ENCODE measurements at regions not wholly inside any gene's neighbourhood (a gene's known extent, or its start where the extent isn't known, plus 50 kb on each side); places are given as distances from the start of the nearest gene placed in this dataset.
"Not testable (repeated sequence)": the region's sequence is repeated elsewhere in the genome, so short reads cannot be mapped to it uniquely, and the experiment has no call there.

DNA sequence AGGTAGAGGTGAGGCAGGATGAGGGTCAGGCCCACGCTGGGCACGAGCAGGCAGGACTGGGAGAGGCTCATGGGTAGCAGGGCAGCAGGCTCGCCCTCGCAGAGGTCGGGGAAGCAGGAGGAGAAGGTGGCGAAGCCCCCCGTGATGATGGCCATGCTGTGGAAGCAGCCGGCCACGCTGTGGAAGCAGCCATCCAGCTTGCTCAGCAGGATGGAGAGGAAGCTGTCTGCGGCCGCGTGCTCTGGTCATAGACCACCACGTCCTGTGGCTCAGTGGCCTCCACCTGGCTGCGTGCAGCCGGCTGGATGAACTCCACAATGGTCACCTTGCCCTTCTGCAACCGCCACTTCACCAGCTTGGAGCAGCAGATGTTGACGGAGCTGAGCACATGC lies 135.6 kb upstream of the PTPN20 start:
- not testable (repeated sequence) for H3K27ac ChIP-seq (ENCODE audit: insufficient read depth, low read depth, low read length, poor library complexity, severe bottlenecking); H3K4me3 ChIP-seq (ENCODE audit: insufficient read depth, low read depth, low read length)
- 94 to 95% methylated on average over 15 of the region's 17 CpGs for WGBS, 2 experiments

DNA sequence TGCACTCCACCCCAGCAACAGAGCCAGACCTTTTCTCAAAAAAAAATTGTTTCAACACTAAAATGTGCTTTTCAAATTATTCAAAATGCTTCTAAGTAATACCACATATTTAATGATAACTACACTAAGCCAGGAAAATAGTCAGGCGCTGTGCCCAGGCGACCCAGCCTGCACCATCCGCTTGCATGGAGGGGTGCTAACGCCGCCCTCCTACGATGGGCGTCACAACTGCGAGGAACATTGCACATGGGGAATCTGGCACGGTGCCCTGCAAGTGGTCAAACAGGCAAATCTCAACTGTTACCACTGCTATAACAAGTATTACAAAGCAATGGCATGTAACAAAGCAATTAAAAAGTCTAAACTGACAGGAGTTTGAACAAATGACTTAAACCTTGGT lies 131.7 kb upstream of the PTPN20 start:
- H3K4me3 ChIP-seq (ENCODE audit: insufficient read depth, low read depth, low read length); H3K9me3 ChIP-seq (ENCODE audit: control insufficient read depth, low read length); H3K36me3 ChIP-seq (ENCODE audit: control insufficient read depth, insufficient read depth, low read length); H3K27me3 ChIP-seq (ENCODE audit: control insufficient read depth, insufficient read depth, low read length, poor library complexity, severe bottlenecking); H3K27ac ChIP-seq (ENCODE audit: insufficient read depth, low read depth, low read length, poor library complexity, severe bottlenecking); H3K4me1 ChIP-seq (ENCODE audit: control insufficient read depth, insufficient read depth, low read length): not testable (repeated sequence)
- WGBS, 2 experiments = 88 to 90% methylated on average over 9 of the region's 9 CpGs

More for the DNA sequence above, 135.6 kb upstream of the PTPN20 start:
- H3K9me3 ChIP-seq (ENCODE audit: control insufficient read depth, low read length); H3K36me3 ChIP-seq (ENCODE audit: control insufficient read depth, insufficient read depth, low read length); H3K4me1 ChIP-seq (ENCODE audit: control insufficient read depth, insufficient read depth, low read length); H3K27me3 ChIP-seq (ENCODE audit: control insufficient read depth, insufficient read depth, low read length, poor library complexity, severe bottlenecking): not testable (repeated sequence)

GRCh38 chr10:46780164-46780563 lies 131.1 kb upstream of the PTPN20 start:
- not testable (repeated sequence) for H3K27ac ChIP-seq (ENCODE audit: insufficient read depth, low read depth, low read length, poor library complexity, severe bottlenecking); H3K36me3 ChIP-seq (ENCODE audit: control insufficient read depth, insufficient read depth, low read length); H3K4me1 ChIP-seq (ENCODE audit: control insufficient read depth, insufficient read depth, low read length); H3K4me3 ChIP-seq (ENCODE audit: insufficient read depth, low read depth, low read length); H3K27me3 ChIP-seq (ENCODE audit: control insufficient read depth, insufficient read depth, low read length, poor library complexity, severe bottlenecking); H3K9me3 ChIP-seq (ENCODE audit: control insufficient read depth, low read length)
- WGBS, 2 experiments = no CpG with 5 or more reads among the region's 1 CpG

DNA sequence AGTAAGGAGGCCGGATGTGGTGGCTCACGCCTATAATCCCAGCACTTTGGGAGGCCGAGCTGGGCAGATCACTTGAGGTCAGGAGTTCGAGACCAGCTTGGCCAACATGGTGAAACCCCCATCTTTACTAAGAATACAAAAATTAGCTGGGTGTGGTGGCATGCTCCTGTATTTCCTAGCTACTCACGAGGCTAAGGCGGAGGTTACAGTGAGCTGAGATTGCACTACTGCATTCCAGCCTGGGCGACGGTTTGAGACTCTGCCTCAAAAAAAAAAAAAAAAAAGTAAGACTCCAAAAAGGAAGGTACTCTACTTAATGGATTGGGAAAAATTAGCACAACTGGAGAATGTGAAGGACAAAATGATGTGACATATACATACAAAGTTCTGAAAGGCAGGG lies 130.2 kb upstream of the PTPN20 start:
- H3K4me1 ChIP-seq (ENCODE audit: control insufficient read depth, insufficient read depth, low read length); H3K36me3 ChIP-seq (ENCODE audit: control insufficient read depth, insufficient read depth, low read length); H3K9me3 ChIP-seq (ENCODE audit: control insufficient read depth, low read length); H3K4me3 ChIP-seq (ENCODE audit: insufficient read depth, low read depth, low read length); H3K27me3 ChIP-seq (ENCODE audit: control insufficient read depth, insufficient read depth, low read length, poor library complexity, severe bottlenecking); H3K27ac ChIP-seq (ENCODE audit: insufficient read depth, low read depth, low read length, poor library complexity, severe bottlenecking): not testable (repeated sequence)
- 87 to 88% methylated on average over 4 to 7 of the region's 8 CpGs for WGBS, 2 experiments

DNA sequence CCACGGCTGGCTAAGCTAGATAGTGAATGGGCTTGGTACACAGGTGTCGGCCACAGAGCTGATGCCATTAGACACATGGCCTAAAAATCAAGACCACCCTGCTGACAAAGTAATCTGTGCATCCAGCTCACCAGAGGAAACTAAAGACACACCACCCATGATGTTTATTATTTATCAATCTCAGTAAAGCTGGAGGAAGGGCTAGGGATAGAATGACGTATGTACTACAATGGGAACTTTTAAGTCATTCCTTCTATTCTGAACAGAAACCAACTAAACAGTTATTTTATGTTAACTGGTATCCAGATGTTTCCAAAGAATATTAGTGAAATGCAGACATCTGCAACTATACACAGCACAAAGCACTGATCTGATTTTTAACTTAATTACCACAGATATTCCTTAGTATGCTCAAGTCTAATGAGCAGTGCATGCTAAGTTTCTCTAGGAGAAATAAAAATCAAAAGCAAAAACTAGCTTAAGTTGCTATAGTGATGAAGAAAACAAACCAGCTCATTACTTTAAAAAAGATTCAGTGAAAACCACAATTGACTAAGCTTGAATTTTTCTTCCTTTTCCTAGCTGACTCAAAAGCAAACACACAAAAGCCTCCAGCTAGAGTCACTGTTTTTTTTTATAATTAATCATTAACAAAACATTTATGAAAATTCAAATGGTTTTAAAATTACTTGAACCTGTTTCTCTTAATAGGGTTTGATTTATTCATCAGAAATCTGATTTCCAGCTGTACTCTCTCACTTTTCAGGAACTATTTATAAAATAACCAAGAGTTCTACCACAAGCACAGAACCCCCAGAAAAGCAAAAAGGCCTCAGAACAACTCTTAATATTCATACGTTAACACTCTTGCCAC lies 129.0 kb upstream of the PTPN20 start:
- H3K27ac ChIP-seq (ENCODE audit: insufficient read depth, low read depth, low read length, poor library complexity, severe bottlenecking); H3K9me3 ChIP-seq (ENCODE audit: control insufficient read depth, low read length); H3K4me3 ChIP-seq (ENCODE audit: insufficient read depth, low read depth, low read length); H3K36me3 ChIP-seq (ENCODE audit: control insufficient read depth, insufficient read depth, low read length); H3K4me1 ChIP-seq (ENCODE audit: control insufficient read depth, insufficient read depth, low read length); H3K27me3 ChIP-seq (ENCODE audit: control insufficient read depth, insufficient read depth, low read length, poor library complexity, severe bottlenecking): not testable (repeated sequence)
- 84 to 100% methylated on average over 1 to 2 of the region's 4 CpGs for WGBS, 2 experiments

- WGBS, 2 experiments = 97 to 100% methylated on average over 2 of the region's 2 CpGs
- H3K27me3 ChIP-seq (ENCODE audit: control insufficient read depth, insufficient read depth, low read length, poor library complexity, severe bottlenecking); H3K4me1 ChIP-seq (ENCODE audit: control insufficient read depth, insufficient read depth, low read length); H3K27ac ChIP-seq (ENCODE audit: insufficient read depth, low read depth, low read length, poor library complexity, severe bottlenecking); H3K4me3 ChIP-seq (ENCODE audit: insufficient read depth, low read depth, low read length); H3K9me3 ChIP-seq (ENCODE audit: control insufficient read depth, low read length); H3K36me3 ChIP-seq (ENCODE audit: control insufficient read depth, insufficient read depth, low read length): not testable (repeated sequence)
Measured at GRCh38 chr10:46784665-46785064, 126.6 kb upstream of the PTPN20 start.

GRCh38 chr10:46786125-46786517 lies 125.1 kb upstream of the PTPN20 start:
- WGBS, 2 experiments = 48 to 51% methylated on average over 9 to 10 of the region's 18 CpGs
- H3K27ac ChIP-seq (ENCODE audit: insufficient read depth, low read depth, low read length, poor library complexity, severe bottlenecking); H3K9me3 ChIP-seq (ENCODE audit: control insufficient read depth, low read length); H3K4me1 ChIP-seq (ENCODE audit: control insufficient read depth, insufficient read depth, low read length); H3K27me3 ChIP-seq (ENCODE audit: control insufficient read depth, insufficient read depth, low read length, poor library complexity, severe bottlenecking); H3K36me3 ChIP-seq (ENCODE audit: control insufficient read depth, insufficient read depth, low read length): not testable (repeated sequence)
- peak overlapping the region; percentile 71 for H3K4me3 ChIP-seq (ENCODE audit: insufficient read depth, low read depth, low read length)

GRCh38 chr10:46786518-46787320 lies 124.5 kb upstream of the PTPN20 start:
- not testable (repeated sequence) for H3K9me3 ChIP-seq (ENCODE audit: control insufficient read depth, low read length); H3K36me3 ChIP-seq (ENCODE audit: control insufficient read depth, insufficient read depth, low read length); H3K4me1 ChIP-seq (ENCODE audit: control insufficient read depth, insufficient read depth, low read length); H3K27me3 ChIP-seq (ENCODE audit: control insufficient read depth, insufficient read depth, low read length, poor library complexity, severe bottlenecking)
- H3K4me3 ChIP-seq (ENCODE audit: insufficient read depth, low read depth, low read length) = peak overlapping the region; percentile 71
- H3K27ac ChIP-seq (ENCODE audit: insufficient read depth, low read depth, low read length, poor library complexity, severe bottlenecking) = peak overlapping the region; percentile 74
- 0% methylated on average over 40 to 41 of the region's 62 CpGs for WGBS, 2 experiments

DNA sequence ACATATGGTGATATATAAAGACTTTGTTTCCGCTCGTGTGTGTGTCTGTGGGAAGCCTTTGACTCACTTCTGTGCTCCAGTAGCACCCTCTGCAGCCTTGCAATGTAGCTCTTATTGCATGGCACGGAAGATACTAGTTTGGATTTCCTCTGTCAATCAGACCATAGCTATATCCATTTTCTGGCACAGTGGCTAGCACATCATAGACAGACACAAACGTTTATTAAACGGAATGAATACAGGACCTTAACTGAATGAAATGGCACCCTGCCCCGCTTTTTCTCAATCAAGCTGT lies 124.0 kb upstream of the PTPN20 start:
- H3K36me3 ChIP-seq (ENCODE audit: control insufficient read depth, insufficient read depth, low read length) = no peaks in the 10 kb centered on the region
- no peaks in the 10 kb centered on the region for H3K9me3 ChIP-seq (ENCODE audit: control insufficient read depth, low read length)
- no peaks in the 10 kb centered on the region for H3K4me1 ChIP-seq (ENCODE audit: control insufficient read depth, insufficient read depth, low read length)
- H3K4me3 ChIP-seq (ENCODE audit: insufficient read depth, low read depth, low read length) = peak overlapping the region; percentile 71
- H3K27me3 ChIP-seq (ENCODE audit: control insufficient read depth, insufficient read depth, low read length, poor library complexity, severe bottlenecking) = no peaks in the 10 kb centered on the region
- 15 to 19% methylated on average over 5 to 6 of the region's 6 CpGs for WGBS, 2 experiments
- H3K27ac ChIP-seq (ENCODE audit: insufficient read depth, low read depth, low read length, poor library complexity, severe bottlenecking) = no peak overlapping the region

- H3K27ac ChIP-seq (ENCODE audit: insufficient read depth, low read depth, low read length, poor library complexity, severe bottlenecking); H3K36me3 ChIP-seq (ENCODE audit: control insufficient read depth, insufficient read depth, low read length); H3K27me3 ChIP-seq (ENCODE audit: control insufficient read depth, insufficient read depth, low read length, poor library complexity, severe bottlenecking); H3K4me3 ChIP-seq (ENCODE audit: insufficient read depth, low read depth, low read length); H3K4me1 ChIP-seq (ENCODE audit: control insufficient read depth, insufficient read depth, low read length); H3K9me3 ChIP-seq (ENCODE audit: control insufficient read depth, low read length): not testable (repeated sequence)
- WGBS, 2 experiments = 87 to 94% methylated on average over 3 of the region's 6 CpGs
Measured at GRCh38 chr10:46792657-46793357, 118.4 kb upstream of the PTPN20 start.

All from ectodermal cell (in vitro differentiated cells).